ENCODE measurements at regions not wholly inside any gene's neighbourhood (a gene's known extent, or its start where the extent isn't known, plus 50 kb on each side); places are given as distances from the start of the nearest gene placed in this dataset.

DNA sequence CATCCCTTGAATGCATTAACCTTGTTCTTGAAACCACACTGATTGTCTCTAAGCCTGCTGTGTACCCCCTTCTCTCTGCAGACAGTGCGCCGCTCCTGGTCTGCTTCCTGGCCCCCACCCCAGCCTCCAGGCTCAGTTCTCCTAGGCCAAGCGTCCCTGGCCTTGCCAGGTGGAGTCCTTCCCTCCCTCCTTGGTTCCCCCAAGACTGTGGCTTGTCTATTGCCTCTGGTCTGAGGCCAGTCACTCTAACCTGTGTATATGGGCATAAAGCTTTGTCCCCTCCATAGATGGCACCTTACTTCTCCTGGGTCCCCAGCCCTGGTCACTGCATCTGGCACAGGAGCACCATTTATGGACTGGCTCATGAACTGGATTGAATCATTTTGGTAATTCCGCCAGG lies 133.5 kb upstream of the EEPD1 start:
- no peak for TF ChIP-seq GATA2 (IDR thresholded peaks at IDR 0.05; ENCODE audit: low read depth, low read length)
- TF ChIP-seq GATA3 (IDR thresholded peaks at IDR 0.05; ENCODE audit: low read depth, low read length) = no peak
